ENCODE measurements at regions not wholly inside any gene's neighbourhood (a gene's known extent, or its start where the extent isn't known, plus 50 kb on each side); places are given as distances from the start of the nearest gene placed in this dataset.
A peak's percentile ranks its signal among the peaks of the same experiment; 100 is the strongest.

DNA sequence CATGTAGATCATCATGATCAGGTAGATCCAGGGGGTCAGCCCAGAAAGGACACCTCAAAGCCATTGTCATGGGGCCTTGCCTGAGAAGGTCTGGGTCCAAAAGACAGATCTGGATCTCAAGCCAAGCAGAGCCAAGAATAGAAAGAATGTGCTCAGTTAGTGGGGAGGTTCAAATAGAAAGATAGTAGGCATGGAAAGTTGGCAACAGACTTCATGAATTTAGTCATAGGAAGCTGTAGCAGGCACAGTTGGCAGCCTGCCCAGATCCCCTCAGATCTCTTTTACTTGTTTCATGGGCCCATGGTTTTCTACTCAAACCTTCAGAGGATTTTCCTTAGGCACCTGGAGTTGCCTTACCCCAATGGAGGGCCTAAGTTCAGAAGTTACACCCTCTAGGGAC, 767.0 kb downstream of the SLC4A3 start:
- Mint-ChIP-seq H3K4me3 (no peak overlapping the region), H3K4me1 (no peaks in the 10 kb centered on the region), H3K9me3 (peaks cover 0 to 8% (median 0%) of the 10 kb centered on the region in 11 donors), H3K27me3 (peaks cover 0 to 4% (median 0%) of the 10 kb centered on the region in 5 donors), H3K36me3 (no peaks in the 10 kb centered on the region), H3K27ac (no peak overlapping the region)
- Histone ChIP-seq H3K27me3 (ENCODE audit: control insufficient read depth in 2 of 2, insufficient read depth in 2 of 2, low read length in 2 of 2) (no peaks in the 10 kb centered on the region), H3K27ac (ENCODE audit: low read depth, low read length) (no peak overlapping the region), H3K36me3 (ENCODE audit: control insufficient read depth in 2 of 3, insufficient read depth in 3 of 3, low read length in 3 of 3) (no peaks in the 10 kb centered on the region), H3K4me3 (ENCODE audit: low read length) (no peak overlapping the region), H3K9me3 (ENCODE audit: control insufficient read depth in 2 of 3, low read length in 3 of 3) (no peaks in the 10 kb centered on the region), H3K4me1 (ENCODE audit: control insufficient read depth in 2 of 2, insufficient read depth in 2 of 2, low read length in 2 of 2) (no peaks in the 10 kb centered on the region)
- intact Hi-C loops (cut with micrococcal nuclease), result no loop called here
- DNase-seq, result no peak
- no peak for ATAC-seq
- ChIA-PET POLR2A (no interaction called here), CTCF (no interaction called here)

DNA sequence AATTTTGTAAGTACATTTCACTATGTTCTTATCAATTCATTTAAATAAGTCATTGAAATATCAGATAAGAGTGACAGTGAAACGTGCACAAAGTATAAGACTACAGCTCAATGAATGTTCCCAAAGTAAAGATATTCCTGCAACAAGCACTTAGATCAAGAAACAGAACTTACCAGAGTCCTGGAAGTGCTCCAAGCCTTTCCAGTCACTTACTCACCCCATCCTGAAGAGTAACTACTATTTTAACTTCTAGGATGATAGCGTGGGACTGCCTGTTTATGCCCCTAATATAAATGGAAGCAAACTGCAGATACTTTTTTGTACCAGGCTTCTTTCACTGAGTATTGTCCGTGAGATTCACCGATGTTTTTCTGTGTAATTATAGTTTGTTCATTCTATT, 768.9 kb downstream of the SLC4A3 start:
- Mint-ChIP-seq H3K4me3 (no peak overlapping the region), H3K27me3 (peaks cover 0 to 4% (median 0%) of the 10 kb centered on the region in 5 donors), H3K9me3 (peaks cover 0 to 15% (median 3%) of the 10 kb centered on the region in 11 donors), H3K36me3 (no peaks in the 10 kb centered on the region), H3K4me1 (no peaks in the 10 kb centered on the region), H3K27ac (no peak overlapping the region)
- DNase-seq (no peak), ATAC-seq (no peak)
- Histone ChIP-seq H3K27ac (ENCODE audit: low read depth, low read length) (no peak overlapping the region), H3K4me3 (ENCODE audit: low read length) (no peak overlapping the region), H3K4me1 (ENCODE audit: control insufficient read depth in 2 of 2, insufficient read depth in 2 of 2, low read length in 2 of 2) (no peaks in the 10 kb centered on the region), H3K9me3 (ENCODE audit: control insufficient read depth in 2 of 3, low read length in 3 of 3) (no peaks in the 10 kb centered on the region), H3K36me3 (ENCODE audit: control insufficient read depth in 2 of 3, insufficient read depth in 3 of 3, low read length in 3 of 3) (no peaks in the 10 kb centered on the region), H3K27me3 (ENCODE audit: control insufficient read depth in 2 of 2, insufficient read depth in 2 of 2, low read length in 2 of 2) (no peaks in the 10 kb centered on the region)
- ChIA-PET POLR2A (no interaction called here), CTCF (no interaction called here)
- intact Hi-C loops (cut with micrococcal nuclease), result no loop called here

DNA sequence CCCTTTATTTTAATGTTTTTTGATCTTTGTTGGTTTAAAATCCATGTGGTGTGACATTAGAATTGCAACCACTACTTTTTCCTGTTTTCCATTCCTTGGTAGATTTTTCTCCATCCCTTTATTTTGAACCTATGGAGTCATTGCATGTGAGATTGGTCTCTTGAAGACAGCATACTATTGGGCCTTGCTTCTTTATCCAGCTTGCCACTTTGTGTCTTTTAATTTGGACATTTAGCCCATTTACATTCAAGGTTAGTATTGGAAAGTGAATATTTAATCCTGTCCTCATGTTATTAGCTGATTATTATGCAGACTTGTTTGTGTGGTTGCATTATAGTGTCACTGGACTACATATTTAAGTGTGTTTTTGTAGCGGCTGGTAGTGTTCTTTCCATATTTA, 782.9 kb downstream of the SLC4A3 start:
- Histone ChIP-seq H3K36me3 (ENCODE audit: control insufficient read depth in 2 of 3, insufficient read depth in 3 of 3, low read length in 3 of 3) (no peaks in the 10 kb centered on the region), H3K27me3 (ENCODE audit: control insufficient read depth in 2 of 2, insufficient read depth in 2 of 2, low read length in 2 of 2) (no peaks in the 10 kb centered on the region), H3K4me1 (ENCODE audit: control insufficient read depth in 2 of 2, insufficient read depth in 2 of 2, low read length in 2 of 2) (no peaks in the 10 kb centered on the region), H3K27ac (ENCODE audit: low read depth, low read length) (no peak overlapping the region), H3K4me3 (ENCODE audit: low read length) (no peak overlapping the region), H3K9me3 (ENCODE audit: control insufficient read depth in 2 of 3, low read length in 3 of 3) (peaks cover 0 to 10% (median 0%) of the 10 kb centered on the region in 3 experiments)
- peaks cover 0 to 3% (median 0%) of the 10 kb centered on the region in 5 donors for H3K27me3 Mint-ChIP-seq
- no peak for ATAC-seq
- ChIA-PET CTCF (no interaction called here), POLR2A (no interaction called here)
- H3K4me3 Mint-ChIP-seq, result no peak overlapping the region
- H3K4me1 Mint-ChIP-seq, result no peaks in the 10 kb centered on the region
- no peak for DNase-seq
- peak overlapping the region in 1 of 9 donors; percentile 43 for H3K27ac Mint-ChIP-seq
- intact Hi-C loops (cut with micrococcal nuclease), result no loop called here
- no peaks in the 10 kb centered on the region for H3K36me3 Mint-ChIP-seq
- peaks cover 5 to 70% (median 17%) of the 10 kb centered on the region in 11 donors for H3K9me3 Mint-ChIP-seq

DNA sequence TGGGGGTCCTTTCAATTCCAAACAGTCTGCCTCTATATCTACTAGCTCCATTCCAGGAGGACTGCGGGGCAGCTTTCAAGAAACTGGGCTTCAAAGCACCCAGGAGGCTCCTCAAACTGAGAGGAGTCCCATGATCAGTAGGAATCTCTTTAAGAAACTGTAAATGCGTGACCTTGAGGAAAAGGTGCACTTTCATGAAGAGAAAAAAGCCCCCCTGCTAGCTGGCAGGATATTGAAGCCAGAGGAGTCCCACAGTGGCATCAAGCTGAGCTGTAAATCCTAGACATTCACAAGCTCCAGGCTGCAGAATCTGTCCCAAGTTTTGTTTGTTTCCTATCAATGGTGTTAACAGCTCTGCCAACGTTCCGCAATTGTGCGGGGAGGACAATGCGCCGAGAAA, 790.1 kb downstream of the SLC4A3 start:
- peaks cover 0 to 11% (median 0%) of the 10 kb centered on the region in 5 donors for H3K27me3 Mint-ChIP-seq
- Histone ChIP-seq H3K4me1 (ENCODE audit: control insufficient read depth in 2 of 2, insufficient read depth in 2 of 2, low read length in 2 of 2) (no peaks in the 10 kb centered on the region), H3K27ac (ENCODE audit: low read depth, low read length) (no peak overlapping the region), H3K36me3 (ENCODE audit: control insufficient read depth in 2 of 3, insufficient read depth in 3 of 3, low read length in 3 of 3) (no peaks in the 10 kb centered on the region), H3K27me3 (ENCODE audit: control insufficient read depth in 2 of 2, insufficient read depth in 2 of 2, low read length in 2 of 2) (no peaks in the 10 kb centered on the region), H3K4me3 (ENCODE audit: low read length) (no peak overlapping the region), H3K9me3 (ENCODE audit: control insufficient read depth in 2 of 3, low read length in 3 of 3) (no peaks in the 10 kb centered on the region)
- peaks cover 0 to 3% (median 0%) of the 10 kb centered on the region in 5 donors for H3K36me3 Mint-ChIP-seq
- ChIA-PET CTCF (no interaction called here), POLR2A (no interaction called here)
- no peak overlapping the region for H3K27ac Mint-ChIP-seq
- peaks cover 0 to 23% (median 4%) of the 10 kb centered on the region in 11 donors for H3K9me3 Mint-ChIP-seq
- ATAC-seq (no peak), DNase-seq (no peak)
- no peak overlapping the region for H3K4me3 Mint-ChIP-seq
- no peaks in the 10 kb centered on the region for H3K4me1 Mint-ChIP-seq
- intact Hi-C loops (cut with micrococcal nuclease), result no loop called here

DNA sequence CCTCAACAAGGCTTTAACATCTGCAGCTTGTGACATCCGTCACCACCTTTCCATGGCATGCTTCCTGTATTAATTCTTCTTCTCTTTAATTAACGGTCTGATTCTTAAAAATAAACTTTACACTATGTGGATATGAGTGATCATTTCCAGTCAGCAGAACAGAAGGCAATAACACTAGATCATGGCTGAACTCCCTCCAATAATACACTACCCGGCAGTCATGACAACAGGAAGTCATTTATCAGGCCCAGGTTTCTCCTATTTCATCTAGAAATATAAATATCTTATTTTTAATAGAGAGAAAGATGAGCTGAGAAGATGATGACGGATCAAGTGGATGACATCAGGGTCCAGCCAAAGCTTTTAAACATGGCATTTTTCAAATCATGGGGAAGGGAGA, 792.2 kb downstream of the SLC4A3 start:
- Histone ChIP-seq H3K4me1 (ENCODE audit: control insufficient read depth in 2 of 2, insufficient read depth in 2 of 2, low read length in 2 of 2) (no peaks in the 10 kb centered on the region), H3K27ac (ENCODE audit: low read depth, low read length) (no peak overlapping the region), H3K4me3 (ENCODE audit: low read length) (no peak overlapping the region), H3K27me3 (ENCODE audit: control insufficient read depth in 2 of 2, insufficient read depth in 2 of 2, low read length in 2 of 2) (no peaks in the 10 kb centered on the region), H3K36me3 (ENCODE audit: control insufficient read depth in 2 of 3, insufficient read depth in 3 of 3, low read length in 3 of 3) (no peaks in the 10 kb centered on the region), H3K9me3 (ENCODE audit: control insufficient read depth in 2 of 3, low read length in 3 of 3) (no peaks in the 10 kb centered on the region)
- intact Hi-C loops (cut with micrococcal nuclease), result no loop called here
- H3K4me3 Mint-ChIP-seq, result no peak overlapping the region
- H3K36me3 Mint-ChIP-seq, result peaks cover 0 to 3% (median 0%) of the 10 kb centered on the region in 5 donors
- H3K4me1 Mint-ChIP-seq, result no peaks in the 10 kb centered on the region
- H3K9me3 Mint-ChIP-seq, result peaks cover 0 to 16% (median 1%) of the 10 kb centered on the region in 11 donors
- ChIA-PET CTCF (no interaction called here), POLR2A (no interaction called here)
- peaks cover 0 to 11% (median 0%) of the 10 kb centered on the region in 5 donors for H3K27me3 Mint-ChIP-seq
- no peak for DNase-seq
- ATAC-seq, result no peak
- no peak overlapping the region for H3K27ac Mint-ChIP-seq

DNA sequence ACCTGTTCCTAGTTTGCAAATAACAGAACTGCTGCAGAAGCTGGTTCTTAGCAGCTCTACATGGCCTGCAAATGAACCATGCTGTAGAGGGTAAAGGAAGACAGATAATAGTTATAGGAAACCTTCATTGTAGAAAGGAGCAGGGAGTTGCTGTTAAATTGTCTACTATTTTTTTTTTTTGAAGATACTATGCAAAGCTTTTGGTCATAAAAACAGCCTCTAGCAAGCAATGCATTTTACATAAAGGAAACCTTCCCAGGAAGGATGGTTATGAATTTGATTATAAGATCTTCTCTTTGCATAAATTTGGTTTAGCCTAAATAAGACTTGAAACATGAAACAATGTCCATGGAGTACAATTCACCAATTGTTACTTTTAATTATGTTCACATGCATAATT, 793.4 kb downstream of the SLC4A3 start:
- H3K4me3 Mint-ChIP-seq, result no peak overlapping the region
- Histone ChIP-seq H3K27ac (ENCODE audit: low read depth, low read length) (no peak overlapping the region), H3K36me3 (ENCODE audit: control insufficient read depth in 2 of 3, insufficient read depth in 3 of 3, low read length in 3 of 3) (no peaks in the 10 kb centered on the region), H3K4me1 (ENCODE audit: control insufficient read depth in 2 of 2, insufficient read depth in 2 of 2, low read length in 2 of 2) (no peaks in the 10 kb centered on the region), H3K9me3 (ENCODE audit: control insufficient read depth in 2 of 3, low read length in 3 of 3) (no peaks in the 10 kb centered on the region), H3K4me3 (ENCODE audit: low read length) (no peak overlapping the region), H3K27me3 (ENCODE audit: control insufficient read depth in 2 of 2, insufficient read depth in 2 of 2, low read length in 2 of 2) (no peaks in the 10 kb centered on the region)
- no peak overlapping the region for H3K27ac Mint-ChIP-seq
- H3K27me3 Mint-ChIP-seq, result peaks cover 0 to 6% (median 0%) of the 10 kb centered on the region in 5 donors
- CTCF ChIA-PET, result no interaction called here
- peaks cover 0 to 10% (median 1%) of the 10 kb centered on the region in 11 donors for H3K9me3 Mint-ChIP-seq
- H3K36me3 Mint-ChIP-seq, result peaks cover 0 to 2% (median 0%) of the 10 kb centered on the region in 5 donors
- DNase-seq (no peak), ATAC-seq (no peak)
- H3K4me1 Mint-ChIP-seq, result no peaks in the 10 kb centered on the region
- intact Hi-C loops (cut with micrococcal nuclease), result no loop called here
- POLR2A ChIA-PET, result no interaction called here

DNA sequence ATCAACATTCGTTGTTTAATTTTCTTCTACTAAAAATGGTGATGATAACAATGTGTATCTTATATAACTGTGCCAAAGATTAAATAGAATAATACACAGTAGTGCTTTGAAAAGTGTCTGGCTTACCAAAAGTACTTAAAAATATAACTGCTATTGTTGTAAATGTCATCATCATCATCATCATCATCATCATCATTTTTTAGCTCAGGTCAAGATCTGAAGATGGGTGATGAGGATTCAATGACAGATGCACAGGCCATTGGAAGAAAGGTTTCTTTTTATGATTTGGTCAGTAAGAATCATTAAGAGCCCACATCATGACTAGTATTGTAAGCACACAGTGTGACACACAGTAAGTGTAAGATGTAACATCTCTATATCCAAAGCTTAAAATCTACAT, 795.2 kb downstream of the SLC4A3 start:
- H3K27ac Mint-ChIP-seq, result no peak overlapping the region
- intact Hi-C loops (cut with micrococcal nuclease), result no loop called here
- peaks cover 0 to 10% (median 3%) of the 10 kb centered on the region in 11 donors for H3K9me3 Mint-ChIP-seq
- Histone ChIP-seq H3K36me3 (ENCODE audit: control insufficient read depth in 2 of 3, insufficient read depth in 3 of 3, low read length in 3 of 3) (no peaks in the 10 kb centered on the region), H3K9me3 (ENCODE audit: control insufficient read depth in 2 of 3, low read length in 3 of 3) (no peaks in the 10 kb centered on the region), H3K4me3 (ENCODE audit: low read length) (no peak overlapping the region), H3K4me1 (ENCODE audit: control insufficient read depth in 2 of 2, insufficient read depth in 2 of 2, low read length in 2 of 2) (no peaks in the 10 kb centered on the region), H3K27me3 (ENCODE audit: control insufficient read depth in 2 of 2, insufficient read depth in 2 of 2, low read length in 2 of 2) (no peaks in the 10 kb centered on the region), H3K27ac (ENCODE audit: low read depth, low read length) (no peak overlapping the region)
- H3K4me3 Mint-ChIP-seq, result no peak overlapping the region
- DNase-seq (no peak), ATAC-seq (no peak)
- H3K36me3 Mint-ChIP-seq, result no peaks in the 10 kb centered on the region
- ChIA-PET POLR2A (no interaction called here), CTCF (no interaction called here)
- peaks cover 0 to 5% (median 0%) of the 10 kb centered on the region in 5 donors for H3K27me3 Mint-ChIP-seq
- H3K4me1 Mint-ChIP-seq, result no peaks in the 10 kb centered on the region
